Activated T-helper 1 cell treated with Interleukin-2 at 50 U/mL for 16 hours (primary cell): ENCODE measurements at regions not wholly inside any gene's neighbourhood (a gene's known extent, or its start where the extent isn't known, plus 50 kb on each side); places are given as distances from the start of the nearest gene placed in this dataset.
"Not testable (repeated sequence)": the region's sequence is repeated elsewhere in the genome, so short reads cannot be mapped to it uniquely, and the experiment has no call there.

ENCODE experiments used
- DNase-seq: peaks from one replicate; pipeline ENCODE4 v3.0.0-alpha.2; 2020; ENCODE audit warnings: low read depth

DNA sequence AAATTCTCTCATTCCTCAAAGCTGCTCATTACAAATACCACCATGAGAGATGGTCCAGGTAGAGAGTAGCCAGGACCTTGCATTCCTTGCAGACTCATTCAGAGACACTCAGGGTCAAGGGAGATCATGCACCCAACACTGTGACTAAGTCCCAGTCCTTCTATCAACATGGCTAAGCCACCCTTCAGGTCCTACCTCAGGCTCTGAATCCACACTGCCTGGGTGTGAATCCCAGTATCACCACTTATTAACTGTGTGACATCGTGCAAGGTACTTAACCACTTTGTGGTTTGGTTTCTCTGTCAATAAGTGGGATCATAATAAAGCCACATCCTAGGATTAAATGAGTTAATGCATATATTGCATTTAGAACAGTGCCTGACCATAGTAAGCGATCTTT, 124.1 kb upstream of the NEIL3 start:
- DNase-seq = no peak

DNA sequence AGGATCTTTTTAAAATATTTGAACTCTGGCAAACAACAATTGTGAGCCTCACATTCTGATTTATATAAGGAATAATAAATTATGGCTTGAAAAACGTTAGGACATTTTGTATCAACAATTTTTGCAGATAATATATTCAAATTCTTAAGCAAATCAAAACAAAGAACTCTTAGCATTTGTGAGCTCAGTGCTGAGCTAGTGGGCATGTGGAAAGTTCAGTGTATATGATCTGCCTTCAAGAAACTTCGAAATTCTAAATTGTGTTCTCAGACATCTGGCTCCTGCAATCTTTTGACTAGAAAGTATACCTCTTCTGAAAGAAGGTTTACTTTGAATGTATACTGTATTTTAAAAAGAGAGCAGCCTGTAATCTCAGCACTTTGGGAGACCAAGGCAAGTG, 122.3 kb upstream of the NEIL3 start:
- DNase-seq = no peak

GRCh38 chr4:177190995-177191580, 118.6 kb upstream of the NEIL3 start:
- no peak for DNase-seq

DNA sequence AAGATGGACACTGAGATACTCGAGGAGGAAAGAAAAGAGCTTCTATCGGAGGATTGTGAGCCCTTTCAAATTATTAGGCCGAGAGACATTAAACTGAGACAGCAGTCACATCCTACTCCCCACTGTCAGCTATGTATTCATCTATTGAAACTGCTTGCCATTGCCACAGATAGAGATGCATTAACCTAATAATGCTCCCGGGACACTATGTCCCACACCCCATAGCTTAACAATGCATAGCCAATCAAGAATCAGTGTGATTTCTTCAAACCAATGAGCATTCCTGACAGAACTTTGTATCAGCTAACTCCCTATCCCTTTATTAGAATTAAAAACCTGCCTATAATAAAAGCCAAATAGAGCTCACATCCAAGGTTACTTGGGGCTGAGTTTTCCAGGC, 118.1 kb upstream of the NEIL3 start:
- DNase-seq = no peak

- DNase-seq = no peak
These were observed 117.7 kb upstream of the NEIL3 start for GRCh38 chr4:177191991-177192390.

DNA sequence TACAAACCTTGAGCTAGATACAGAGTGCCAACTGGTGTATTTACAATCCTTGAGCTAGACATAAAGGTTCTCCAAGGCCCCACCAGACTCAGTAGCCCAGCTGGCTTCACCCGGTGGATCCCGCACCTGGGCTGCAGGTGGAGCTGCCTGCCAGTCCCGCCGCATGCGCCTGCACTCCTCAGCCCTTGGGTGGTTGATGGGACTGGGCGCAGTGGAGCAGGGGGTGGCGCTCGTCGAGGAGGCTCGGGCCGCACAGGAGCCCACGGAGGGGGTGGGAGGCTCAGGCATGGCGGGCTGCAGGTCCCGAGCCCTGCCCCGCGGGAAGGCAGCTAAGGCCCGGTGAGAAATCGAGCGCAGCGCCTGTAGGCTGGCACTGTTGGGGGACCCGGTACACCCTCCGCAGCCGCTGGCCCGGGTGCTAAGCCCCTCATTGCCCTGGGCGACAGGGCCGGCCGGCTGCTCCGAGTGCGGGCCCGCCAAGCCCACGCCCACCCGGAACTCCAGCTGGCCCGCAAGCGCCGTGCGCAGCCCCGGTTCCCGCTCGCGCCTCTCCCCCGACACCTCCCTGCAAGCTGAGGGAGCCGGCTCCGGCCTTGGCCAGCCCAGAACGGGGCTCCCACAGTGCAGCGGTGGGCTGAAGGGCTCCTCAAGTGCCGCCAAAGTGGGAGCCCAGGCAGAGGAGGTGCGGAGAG, 116.5 kb upstream of the NEIL3 start:
- not testable (repeated sequence) for DNase-seq

DNA sequence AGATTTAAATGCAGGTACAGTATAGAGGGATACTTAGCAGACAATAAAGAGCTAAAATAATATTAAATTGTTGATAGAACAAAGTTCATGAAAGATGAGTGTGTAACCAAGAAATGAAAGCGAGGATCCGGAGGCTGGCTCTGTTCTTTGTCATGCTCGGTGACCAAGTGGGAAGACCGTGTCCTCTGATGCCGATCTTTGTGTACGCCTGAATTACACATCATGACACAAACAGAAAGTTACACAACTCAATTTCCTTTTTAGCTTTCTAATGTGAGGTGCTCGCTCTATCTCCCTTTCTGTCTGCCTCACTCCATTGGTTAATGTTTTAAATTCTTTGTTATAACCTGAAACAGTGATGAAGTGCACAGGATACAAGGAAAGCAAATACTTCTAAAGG, 114.8 kb upstream of the NEIL3 start:
- no peak for DNase-seq

DNA sequence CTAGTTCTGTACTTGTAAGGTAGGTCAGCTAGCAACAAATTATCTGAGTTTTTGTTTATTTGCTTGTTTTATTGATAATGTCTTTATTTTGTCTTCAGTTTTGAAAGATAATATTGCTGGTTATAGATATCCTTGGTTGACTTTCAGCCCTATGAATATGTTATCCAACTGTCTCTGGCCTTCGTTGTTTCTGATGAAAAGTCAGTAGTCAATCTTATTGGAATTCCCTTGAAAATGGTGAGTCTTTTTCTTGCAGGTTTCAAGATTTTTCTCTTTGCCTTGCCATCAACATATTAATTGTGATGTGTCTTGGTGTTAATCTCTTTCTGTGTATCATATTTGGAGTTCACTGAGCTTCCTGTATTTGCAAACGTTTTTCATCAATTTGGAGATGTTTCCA, 113.1 kb upstream of the NEIL3 start:
- DNase-seq = no peak

GRCh38 chr4:177201614-177202013, 108.1 kb upstream of the NEIL3 start:
- no peak for DNase-seq

- DNase-seq = no peak
These were observed 105.5 kb upstream of the NEIL3 start for GRCh38 chr4:177204126-177204525.

DNA sequence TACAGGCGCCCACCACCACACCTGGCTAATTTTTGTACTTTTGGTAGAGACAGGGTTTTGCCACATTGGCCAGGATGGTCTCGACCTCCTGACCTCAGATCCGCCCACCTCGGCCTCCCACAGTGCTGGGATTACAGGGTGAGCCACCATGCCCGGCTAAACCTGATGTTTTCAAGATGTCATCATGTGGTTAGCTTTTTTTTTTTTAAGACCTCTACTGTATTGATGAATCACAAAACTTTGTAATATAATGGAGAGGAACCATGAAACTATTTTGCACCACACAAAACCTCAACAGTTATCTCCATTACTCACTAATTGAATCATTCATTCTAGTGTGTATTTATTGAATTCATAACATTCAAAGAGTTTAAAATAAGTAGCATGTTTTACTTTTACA, 94.7 kb upstream of the NEIL3 start:
- no peak for DNase-seq

GRCh38 chr4:177220376-177220775, 89.3 kb upstream of the NEIL3 start:
- no peak for DNase-seq

GRCh38 chr4:177222781-177223180, 86.9 kb upstream of the NEIL3 start:
- DNase-seq = no peak

DNA sequence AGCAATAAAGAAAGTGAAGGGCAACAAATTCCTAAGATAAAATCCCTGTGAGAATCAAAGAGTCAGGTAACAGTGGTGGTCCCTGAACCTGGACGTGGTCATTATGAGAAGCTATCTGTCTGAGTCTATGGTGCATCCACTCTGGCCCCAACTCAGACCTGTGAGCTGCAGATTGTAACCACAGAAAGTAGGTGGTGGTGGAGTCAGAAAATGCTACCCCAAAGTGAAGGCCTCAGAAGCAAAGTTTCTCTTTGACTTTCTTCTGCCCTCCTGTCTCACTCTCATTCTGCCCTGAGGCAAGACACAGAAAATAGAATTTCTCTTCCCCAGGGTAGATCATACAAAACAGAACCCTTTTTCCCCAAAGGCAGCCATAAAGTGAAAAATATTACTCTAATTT, 84.1 kb upstream of the NEIL3 start:
- no peak for DNase-seq

DNA sequence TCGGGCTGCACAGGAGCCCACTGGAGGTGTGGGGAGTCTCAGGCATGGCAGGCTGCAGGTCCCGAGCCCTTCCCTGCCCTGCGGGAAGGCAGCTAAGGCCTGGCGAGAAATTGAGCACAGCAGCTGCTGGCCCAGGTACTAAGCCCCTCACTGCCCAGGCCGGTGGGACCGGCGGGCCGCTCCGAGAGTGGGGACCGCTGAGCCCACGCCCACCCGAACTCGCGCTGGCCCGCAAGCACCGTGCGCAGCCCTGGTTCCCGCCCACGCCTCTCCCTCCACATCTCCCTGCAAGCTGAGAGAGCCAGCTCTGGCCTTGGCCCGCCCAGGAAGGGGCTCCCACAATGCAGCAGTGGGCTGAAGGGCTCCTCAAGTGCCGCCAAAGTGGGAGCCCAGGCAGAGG, 82.0 kb upstream of the NEIL3 start:
- no peak for DNase-seq

- DNase-seq = no peak
These were observed 81.1 kb upstream of the NEIL3 start for GRCh38 chr4:177228599-177228998.

DNA sequence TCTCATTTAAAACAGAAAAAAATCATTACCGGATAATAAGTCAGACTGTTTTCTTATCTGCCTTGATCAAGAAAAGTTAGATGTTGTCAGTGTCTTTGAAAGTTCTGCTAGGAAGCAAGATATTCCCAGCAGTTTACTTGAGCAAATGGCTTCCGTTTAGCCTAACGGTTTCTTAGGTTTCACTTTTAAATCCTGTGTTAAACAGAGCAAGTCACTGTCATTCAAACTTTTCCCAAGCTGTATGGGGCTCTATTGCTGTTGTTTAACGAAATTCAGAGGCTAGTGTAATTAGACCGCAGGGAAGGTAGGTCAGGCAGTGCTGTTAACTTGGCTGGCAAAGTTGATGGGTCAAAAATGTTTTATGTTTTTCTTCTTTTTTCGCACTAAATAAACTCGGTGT, 80.3 kb upstream of the NEIL3 start:
- DNase-seq = no peak

GRCh38 chr4:177232473-177232872, 77.2 kb upstream of the NEIL3 start:
- no peak for DNase-seq

- no peak for DNase-seq
These were observed 74.6 kb upstream of the NEIL3 start for GRCh38 chr4:177235026-177235425.

DNA sequence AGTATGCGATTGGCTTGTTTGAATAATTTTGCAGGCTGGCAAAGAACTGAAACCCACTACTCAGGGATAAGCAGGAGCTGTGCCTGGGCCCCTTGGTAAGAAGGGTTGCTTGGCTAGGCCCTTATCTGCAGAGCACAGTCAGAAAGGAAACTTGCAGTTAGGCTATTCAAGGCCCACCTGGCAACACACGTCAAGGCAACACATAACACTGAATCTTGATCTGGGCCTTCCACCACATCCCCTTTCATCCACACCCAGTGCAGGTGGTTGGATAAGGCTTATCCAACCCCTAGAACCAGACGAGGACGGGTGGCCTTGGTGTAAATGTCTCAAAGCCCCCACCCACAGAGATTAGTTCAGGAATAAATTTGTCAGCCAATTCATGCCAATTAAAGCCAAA, 72.8 kb upstream of the NEIL3 start:
- DNase-seq = no peak

GRCh38 chr4:177237291-177237690, 72.4 kb upstream of the NEIL3 start:
- DNase-seq = no peak

GRCh38 chr4:177239477-177239876, 70.2 kb upstream of the NEIL3 start:
- DNase-seq = no peak

DNA sequence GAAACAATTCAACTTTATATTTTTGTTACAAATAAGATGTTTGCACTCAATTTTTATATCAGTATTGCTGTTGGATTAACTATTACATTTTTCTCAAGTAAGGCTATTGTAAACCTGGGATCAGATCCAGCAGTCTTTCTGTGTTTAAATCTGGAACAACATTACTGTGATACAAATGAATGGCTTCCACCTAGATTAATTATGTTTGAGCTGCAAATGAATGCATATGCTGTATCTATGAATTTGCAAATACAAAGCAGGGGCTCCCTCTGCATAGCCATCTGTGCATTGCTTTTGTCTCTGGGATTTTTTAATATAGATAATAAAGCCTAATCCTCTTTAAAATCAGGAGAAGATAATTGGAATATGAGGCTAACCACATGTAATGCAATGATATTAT, 69.8 kb upstream of the NEIL3 start:
- DNase-seq = no peak

- no peak for DNase-seq
These were observed 66.9 kb upstream of the NEIL3 start for GRCh38 chr4:177242651-177243286.
